ENCODE measurements at regions not wholly inside any gene's neighbourhood (a gene's known extent, or its start where the extent isn't known, plus 50 kb on each side); places are given as distances from the start of the nearest gene placed in this dataset.

DNA sequence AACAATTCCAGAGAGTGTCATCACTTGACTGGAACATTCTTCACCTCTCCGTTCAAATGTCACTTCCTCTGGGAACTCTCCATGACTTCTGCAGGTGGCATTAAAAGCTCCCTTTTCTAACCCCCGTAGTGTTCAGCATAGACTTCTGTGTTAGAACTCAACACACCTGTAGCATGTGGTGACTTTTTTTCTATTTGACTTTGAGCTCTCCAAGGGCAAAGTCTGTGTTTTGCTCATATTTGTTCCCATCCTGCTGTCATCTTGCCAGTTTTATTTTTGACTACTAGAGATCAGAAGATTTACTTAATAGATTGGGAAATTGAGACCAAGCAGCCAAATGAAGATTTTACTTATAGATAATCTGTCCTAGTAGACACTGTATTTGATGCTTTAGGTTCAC is 367.1 kb downstream of the INSC start:
- H3K4me2 ChIP-seq (ENCODE audit: low read depth, low read length, poor library complexity, severe bottlenecking): no peak overlapping the region
- no peaks in the 10 kb centered on the region for H4K20me1 ChIP-seq (ENCODE audit: insufficient read depth, low read depth, low read length)
- H3K9ac ChIP-seq (ENCODE audit: low read length): no peak overlapping the region
- DNase-seq: no peak
- H3K4me3 ChIP-seq (ENCODE audit: low read length): no peak overlapping the region
- no peaks in the 10 kb centered on the region for H3K36me3 ChIP-seq (ENCODE audit: insufficient read depth, low read length)
- H3K27ac ChIP-seq (ENCODE audit: low read length): no peak overlapping the region
- no peaks in the 10 kb centered on the region for H3K4me1 ChIP-seq (ENCODE audit: low read length)
- H3K9me2 ChIP-seq (replicated peaks; ENCODE audit: insufficient read depth, low read length): no peaks in the 10 kb centered on the region
- no peak overlapping the region for H2AFZ ChIP-seq (ENCODE audit: low read length)
- H3K9me3 ChIP-seq (ENCODE audit: low read length): no peaks in the 10 kb centered on the region
- no peaks in the 10 kb centered on the region for H3K79me2 ChIP-seq (ENCODE audit: low read length)
- H3K27me3 ChIP-seq (ENCODE audit: low read length): no peaks in the 10 kb centered on the region

DNA sequence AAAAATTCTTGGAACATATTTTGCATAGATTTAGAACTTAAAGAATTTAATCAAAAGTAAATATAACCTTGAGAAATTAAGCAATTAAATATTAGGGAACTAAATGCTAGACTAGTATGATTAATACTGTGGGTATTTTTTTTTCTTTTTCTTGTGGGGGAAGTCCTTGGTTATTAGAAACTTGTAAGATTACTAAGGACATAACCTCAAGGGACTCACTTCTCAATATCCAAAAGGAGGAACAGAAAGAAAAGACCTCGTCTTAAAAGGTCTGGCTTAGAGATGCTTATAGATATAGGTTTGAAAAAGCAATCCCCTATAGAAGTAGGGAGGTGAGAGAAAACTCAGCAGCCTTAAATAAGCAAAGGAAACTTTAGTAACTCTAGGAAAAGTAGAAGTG is 368.5 kb downstream of the INSC start:
- H3K36me3 ChIP-seq (ENCODE audit: insufficient read depth, low read length): no peaks in the 10 kb centered on the region
- H3K4me3 ChIP-seq (ENCODE audit: low read length): no peak overlapping the region
- no peaks in the 10 kb centered on the region for H4K20me1 ChIP-seq (ENCODE audit: insufficient read depth, low read depth, low read length)
- no peak overlapping the region for H3K4me2 ChIP-seq (ENCODE audit: low read depth, low read length, poor library complexity, severe bottlenecking)
- no peaks in the 10 kb centered on the region for H3K9me3 ChIP-seq (ENCODE audit: low read length)
- H3K9ac ChIP-seq (ENCODE audit: low read length): no peak overlapping the region
- H3K27ac ChIP-seq (ENCODE audit: low read length): no peak overlapping the region
- no peak for DNase-seq
- no peak overlapping the region for H2AFZ ChIP-seq (ENCODE audit: low read length)
- H3K79me2 ChIP-seq (ENCODE audit: low read length): no peaks in the 10 kb centered on the region
- no peaks in the 10 kb centered on the region for H3K27me3 ChIP-seq (ENCODE audit: low read length)
- H3K9me2 ChIP-seq (replicated peaks; ENCODE audit: insufficient read depth, low read length): no peaks in the 10 kb centered on the region
- H3K4me1 ChIP-seq (ENCODE audit: low read length): no peaks in the 10 kb centered on the region

GRCh38 chr11:15484398-15484797 is 369.7 kb downstream of the INSC start:
- H4K20me1 ChIP-seq (ENCODE audit: insufficient read depth, low read depth, low read length): no peaks in the 10 kb centered on the region
- no peak overlapping the region for H3K4me3 ChIP-seq (ENCODE audit: low read length)
- H3K27me3 ChIP-seq (ENCODE audit: low read length): peaks cover 2% of the 10 kb centered on the region; the same call in 1 of the 2 replicates
- no peak overlapping the region for H3K27ac ChIP-seq (ENCODE audit: low read length)
- no peaks in the 10 kb centered on the region for H3K9me3 ChIP-seq (ENCODE audit: low read length)
- no peak overlapping the region for H2AFZ ChIP-seq (ENCODE audit: low read length)
- no peak for DNase-seq
- no peaks in the 10 kb centered on the region for H3K79me2 ChIP-seq (ENCODE audit: low read length)
- H3K4me2 ChIP-seq (ENCODE audit: low read depth, low read length, poor library complexity, severe bottlenecking): no peak overlapping the region
- H3K9me2 ChIP-seq (replicated peaks; ENCODE audit: insufficient read depth, low read length): no peaks in the 10 kb centered on the region
- H3K9ac ChIP-seq (ENCODE audit: low read length): no peak overlapping the region
- H3K4me1 ChIP-seq (ENCODE audit: low read length): no peaks in the 10 kb centered on the region
- no peaks in the 10 kb centered on the region for H3K36me3 ChIP-seq (ENCODE audit: insufficient read depth, low read length)

DNA sequence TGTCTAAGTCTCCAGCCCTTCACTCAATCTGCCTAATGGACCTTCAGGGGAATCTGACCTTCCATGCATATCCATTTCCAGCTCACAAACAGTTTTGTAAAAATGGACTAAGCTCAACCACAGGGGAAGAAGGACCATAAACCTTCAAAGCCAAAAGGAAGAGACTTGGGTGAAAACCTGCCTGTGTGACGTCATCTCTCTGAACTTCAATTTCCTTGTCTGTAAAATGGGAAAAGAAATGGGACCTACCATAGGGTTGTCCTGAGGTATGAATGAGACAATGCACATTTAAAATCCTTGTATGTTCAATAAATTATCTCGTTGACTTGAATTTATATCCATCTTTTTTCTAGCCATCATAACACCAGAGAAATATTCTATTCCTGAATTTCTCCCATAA is 370.7 kb downstream of the INSC start:
- Histone ChIP-seq H3K27ac (ENCODE audit: low read length) (no peak overlapping the region), H3K79me2 (ENCODE audit: low read length) (no peaks in the 10 kb centered on the region), H3K9me2 (replicated peaks; ENCODE audit: insufficient read depth, low read length) (no peaks in the 10 kb centered on the region), H4K20me1 (ENCODE audit: insufficient read depth, low read depth, low read length) (no peaks in the 10 kb centered on the region), H3K27me3 (ENCODE audit: low read length) (peaks cover 2% of the 10 kb centered on the region; the same call in 1 of the 2 replicates), H3K36me3 (ENCODE audit: insufficient read depth, low read length) (no peaks in the 10 kb centered on the region), H2AFZ (ENCODE audit: low read length) (no peak overlapping the region), H3K9ac (ENCODE audit: low read length) (no peak overlapping the region), H3K4me1 (ENCODE audit: low read length) (no peaks in the 10 kb centered on the region), H3K4me3 (ENCODE audit: low read length) (no peak overlapping the region), H3K9me3 (ENCODE audit: low read length) (no peaks in the 10 kb centered on the region), H3K4me2 (ENCODE audit: low read depth, low read length, poor library complexity, severe bottlenecking) (no peak overlapping the region)
- DNase-seq: no peak

DNA sequence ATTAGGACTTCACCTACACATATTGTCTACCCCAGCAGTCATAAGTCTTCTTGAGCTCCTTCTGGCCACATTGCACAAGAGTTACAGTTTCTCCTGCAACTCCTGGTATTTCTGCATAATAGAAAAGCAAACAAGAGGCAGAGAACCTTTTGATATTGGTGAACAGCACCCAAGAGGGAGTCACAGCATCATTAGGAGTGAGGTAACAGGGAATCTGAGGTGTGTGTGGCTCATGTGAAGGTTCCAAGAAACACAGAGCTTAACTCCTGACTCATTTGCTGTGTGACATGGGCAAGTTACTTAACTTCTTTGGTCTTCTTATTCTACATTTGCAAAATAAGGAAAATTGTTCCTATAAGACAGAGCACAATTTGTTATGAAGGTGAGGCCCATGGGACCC is 374.6 kb downstream of the INSC start:
- no peak overlapping the region for H2AFZ ChIP-seq (ENCODE audit: low read length)
- DNase-seq: no peak
- H3K9me3 ChIP-seq (ENCODE audit: low read length): no peaks in the 10 kb centered on the region
- no peak overlapping the region for H3K4me3 ChIP-seq (ENCODE audit: low read length)
- no peak overlapping the region for H3K4me2 ChIP-seq (ENCODE audit: low read depth, low read length, poor library complexity, severe bottlenecking)
- no peaks in the 10 kb centered on the region for H4K20me1 ChIP-seq (ENCODE audit: insufficient read depth, low read depth, low read length)
- H3K27me3 ChIP-seq (ENCODE audit: low read length): peaks cover 2% of the 10 kb centered on the region; the same call in 1 of the 2 replicates
- H3K36me3 ChIP-seq (ENCODE audit: insufficient read depth, low read length): no peaks in the 10 kb centered on the region
- H3K9ac ChIP-seq (ENCODE audit: low read length): no peak overlapping the region
- no peaks in the 10 kb centered on the region for H3K4me1 ChIP-seq (ENCODE audit: low read length)
- no peaks in the 10 kb centered on the region for H3K9me2 ChIP-seq (replicated peaks; ENCODE audit: insufficient read depth, low read length)
- H3K27ac ChIP-seq (ENCODE audit: low read length): no peak overlapping the region
- no peaks in the 10 kb centered on the region for H3K79me2 ChIP-seq (ENCODE audit: low read length)

DNA sequence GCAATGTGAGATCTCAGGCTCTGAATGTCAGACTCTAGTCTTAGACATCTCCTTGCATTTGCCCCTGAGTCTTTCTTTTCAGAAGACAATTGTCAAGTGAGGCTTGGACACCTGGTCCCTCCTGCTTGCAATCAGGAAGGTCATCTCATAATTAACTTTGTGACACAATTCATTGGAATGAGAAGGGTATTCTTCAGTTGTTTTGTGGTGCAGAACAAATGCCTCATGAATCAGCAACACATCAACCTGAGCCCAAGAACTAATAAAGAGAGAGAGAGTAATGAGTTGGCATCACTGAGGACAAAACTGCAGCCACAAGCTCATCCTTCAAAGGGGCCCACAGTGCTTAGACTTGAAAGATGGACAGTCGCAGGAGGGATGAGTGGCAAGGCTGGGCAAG is 375.8 kb downstream of the INSC start:
- Histone ChIP-seq H3K79me2 (ENCODE audit: low read length) (no peaks in the 10 kb centered on the region), H3K4me2 (ENCODE audit: low read depth, low read length, poor library complexity, severe bottlenecking) (no peak overlapping the region), H3K27ac (ENCODE audit: low read length) (no peak overlapping the region), H3K9me3 (ENCODE audit: low read length) (no peaks in the 10 kb centered on the region), H3K4me1 (ENCODE audit: low read length) (no peaks in the 10 kb centered on the region), H3K36me3 (ENCODE audit: insufficient read depth, low read length) (no peaks in the 10 kb centered on the region), H3K9ac (ENCODE audit: low read length) (no peak overlapping the region), H3K9me2 (replicated peaks; ENCODE audit: insufficient read depth, low read length) (no peaks in the 10 kb centered on the region), H4K20me1 (ENCODE audit: insufficient read depth, low read depth, low read length) (no peaks in the 10 kb centered on the region), H3K4me3 (ENCODE audit: low read length) (no peak overlapping the region), H2AFZ (ENCODE audit: low read length) (no peak overlapping the region), H3K27me3 (ENCODE audit: low read length) (peaks cover 2% of the 10 kb centered on the region; the same call in 1 of the 2 replicates)
- DNase-seq: no peak

GRCh38 chr11:15493066-15493465 is 378.3 kb downstream of the INSC start:
- Histone ChIP-seq H2AFZ (ENCODE audit: low read length) (no peak overlapping the region), H3K4me3 (ENCODE audit: low read length) (no peak overlapping the region), H3K4me1 (ENCODE audit: low read length) (no peaks in the 10 kb centered on the region), H3K9me3 (ENCODE audit: low read length) (no peaks in the 10 kb centered on the region), H3K36me3 (ENCODE audit: insufficient read depth, low read length) (no peaks in the 10 kb centered on the region), H3K27me3 (ENCODE audit: low read length) (peaks cover 2% of the 10 kb centered on the region; the same call in 1 of the 2 replicates), H3K79me2 (ENCODE audit: low read length) (no peaks in the 10 kb centered on the region), H3K27ac (ENCODE audit: low read length) (no peak overlapping the region), H3K4me2 (ENCODE audit: low read depth, low read length, poor library complexity, severe bottlenecking) (no peak overlapping the region), H3K9ac (ENCODE audit: low read length) (no peak overlapping the region), H4K20me1 (ENCODE audit: insufficient read depth, low read depth, low read length) (no peaks in the 10 kb centered on the region), H3K9me2 (replicated peaks; ENCODE audit: insufficient read depth, low read length) (no peaks in the 10 kb centered on the region)
- DNase-seq: no peak

DNA sequence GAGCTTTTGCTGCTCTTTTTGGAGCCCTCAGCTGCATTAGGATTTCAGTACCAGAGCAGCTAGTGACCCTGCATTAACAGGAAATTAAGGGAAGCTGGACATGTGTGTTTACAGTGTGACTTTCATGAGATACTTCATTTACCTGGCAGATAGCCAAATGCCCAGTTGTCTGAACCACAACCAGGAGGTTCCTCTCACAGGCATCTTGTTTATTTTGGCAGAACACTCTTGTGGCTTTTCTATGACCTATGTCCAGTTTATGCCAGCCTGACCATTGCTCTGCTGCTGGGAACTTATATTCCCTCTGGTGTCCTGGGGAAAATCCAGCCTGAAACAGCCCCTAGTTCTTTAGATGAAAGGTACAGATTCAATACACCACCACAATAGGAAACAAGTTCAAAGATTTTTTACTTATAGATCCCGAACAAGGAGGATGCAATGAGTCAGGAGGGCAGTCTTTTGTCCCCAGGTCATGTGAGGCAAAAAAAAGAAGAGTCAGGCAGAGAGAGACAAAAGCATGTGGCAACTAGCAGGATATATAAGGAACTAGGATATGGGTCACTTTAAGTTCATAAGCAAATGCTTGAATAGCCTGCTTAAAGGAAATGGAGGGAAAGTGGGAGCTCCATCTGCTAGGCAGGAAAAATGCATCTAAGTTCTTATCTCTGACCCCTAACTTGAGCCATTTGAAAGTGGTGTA is 379.3 kb downstream of the INSC start:
- no peak overlapping the region for H3K4me3 ChIP-seq (ENCODE audit: low read length)

More for the DNA sequence above, 379.3 kb downstream of the INSC start:
- Histone ChIP-seq H2AFZ (ENCODE audit: low read length) (no peak overlapping the region), H3K36me3 (ENCODE audit: insufficient read depth, low read length) (no peaks in the 10 kb centered on the region), H3K4me1 (ENCODE audit: low read length) (no peaks in the 10 kb centered on the region), H3K9ac (ENCODE audit: low read length) (no peak overlapping the region), H3K9me2 (replicated peaks; ENCODE audit: insufficient read depth, low read length) (no peaks in the 10 kb centered on the region), H3K27me3 (ENCODE audit: low read length) (peaks cover 2% of the 10 kb centered on the region; the same call in 1 of the 2 replicates), H4K20me1 (ENCODE audit: insufficient read depth, low read depth, low read length) (no peaks in the 10 kb centered on the region), H3K4me2 (ENCODE audit: low read depth, low read length, poor library complexity, severe bottlenecking) (no peak overlapping the region), H3K27ac (ENCODE audit: low read length) (no peak overlapping the region), H3K9me3 (ENCODE audit: low read length) (no peaks in the 10 kb centered on the region), H3K79me2 (ENCODE audit: low read length) (no peaks in the 10 kb centered on the region)
- no peak for DNase-seq
